ENCODE measurements at regions not wholly inside any gene's neighbourhood (a gene's known extent, or its start where the extent isn't known, plus 50 kb on each side); places are given as distances from the start of the nearest gene placed in this dataset.

GRCh38 chr10:33015761-33016547 lies 57.9 kb upstream of the ITGB1 start:
- Histone ChIP-seq H4K91ac (replicated peaks; ENCODE audit: insufficient read length, low read length) (no peak overlapping the region), H3K14ac (ENCODE audit: insufficient read length) (no peak overlapping the region), H3K9ac (replicated peaks in 1 of 4; ENCODE audit: extremely low read depth in 1 of 4, low read depth in 3 of 4, low read length in 3 of 4) (no peak overlapping the region), H3K79me2 (ENCODE audit: control insufficient read depth in 1 of 2, insufficient read depth in 2 of 2, low read length in 2 of 2) (no peaks in the 10 kb centered on the region), H3K36me3 (ENCODE audit: control insufficient read depth in 2 of 4, insufficient read depth in 4 of 4, low read length in 3 of 4) (no peaks in the 10 kb centered on the region), H3K4me2 (ENCODE audit: insufficient read depth in 1 of 2, low read depth in 2 of 2, low read length in 2 of 2) (no peak overlapping the region), H2AFZ (ENCODE audit: low read length) (no peak overlapping the region), H2BK15ac (ENCODE audit: low read length) (no peak overlapping the region), H3K4ac (replicated peaks; ENCODE audit: insufficient read length, low read depth, low read length) (no peak overlapping the region), H3K18ac (ENCODE audit: extremely low read depth, low read length) (no peak overlapping the region), H3K79me1 (ENCODE audit: low read depth, low read length) (no peaks in the 10 kb centered on the region), H3K23ac (ENCODE audit: insufficient read length) (no peak overlapping the region), H2BK12ac (ENCODE audit: low read depth, low read length) (no peak overlapping the region), H3K9me3 (ENCODE audit: insufficient read depth in 2 of 2, low read depth in 1 of 2, low read length in 1 of 2) (no peaks in the 10 kb centered on the region), H3K56ac (replicated peaks; ENCODE audit: insufficient read length, low read depth, low read length) (no peak overlapping the region), H3K27me3 (replicated peaks in 1 of 4; ENCODE audit: control insufficient read depth in 3 of 4, extremely low read depth in 1 of 4, insufficient read depth in 3 of 4, low read length in 3 of 4) (no peaks in the 10 kb centered on the region), H2BK20ac (ENCODE audit: low read length) (no peak overlapping the region), H3K4me3 (ENCODE audit: extremely low read depth in 1 of 4, insufficient read depth in 2 of 4, low read depth in 3 of 4, low read length in 4 of 4) (no peak overlapping the region), H2BK120ac (replicated peaks; ENCODE audit: low read depth, low read length) (no peak overlapping the region), H4K20me1 (replicated peaks in 1 of 2; ENCODE audit: control insufficient read depth in 1 of 2, insufficient read depth in 2 of 2, low read length in 2 of 2) (no peaks in the 10 kb centered on the region), H3K23me2 (ENCODE audit: low read depth, low read length) (no peaks in the 10 kb centered on the region), H3K4me1 (replicated peaks in 1 of 4; ENCODE audit: control insufficient read depth in 3 of 4, insufficient read depth in 4 of 4, low read length in 3 of 4) (no peaks in the 10 kb centered on the region), H2AK5ac (ENCODE audit: low read depth, low read length) (no peak overlapping the region), H4K5ac (ENCODE audit: insufficient read length, low read depth, low read length) (no peak overlapping the region), H3K27ac (ENCODE audit: low read depth, low read length) (no peak overlapping the region), H4K8ac (ENCODE audit: extremely low read depth, insufficient read depth, low read length) (no peak overlapping the region), H2BK5ac (ENCODE audit: low read depth, low read length) (no peak overlapping the region)
- WGBS, 2 experiments (ENCODE audit: extremely low coverage in 1 of 2, insufficient coverage in 1 of 2, insufficient read length in 1 of 2, insufficient replicate concordance in 2 of 2, low coverage in 1 of 2, low lambda C conversion rate in 2 of 2, missing lambda C conversion rate in 1 of 2): 93% methylated on average over 3 of the region's 3 CpGs; no CpG with 5 or more reads in 1 of the 2 experiments
- TF ChIP-seq, protein P1, sequence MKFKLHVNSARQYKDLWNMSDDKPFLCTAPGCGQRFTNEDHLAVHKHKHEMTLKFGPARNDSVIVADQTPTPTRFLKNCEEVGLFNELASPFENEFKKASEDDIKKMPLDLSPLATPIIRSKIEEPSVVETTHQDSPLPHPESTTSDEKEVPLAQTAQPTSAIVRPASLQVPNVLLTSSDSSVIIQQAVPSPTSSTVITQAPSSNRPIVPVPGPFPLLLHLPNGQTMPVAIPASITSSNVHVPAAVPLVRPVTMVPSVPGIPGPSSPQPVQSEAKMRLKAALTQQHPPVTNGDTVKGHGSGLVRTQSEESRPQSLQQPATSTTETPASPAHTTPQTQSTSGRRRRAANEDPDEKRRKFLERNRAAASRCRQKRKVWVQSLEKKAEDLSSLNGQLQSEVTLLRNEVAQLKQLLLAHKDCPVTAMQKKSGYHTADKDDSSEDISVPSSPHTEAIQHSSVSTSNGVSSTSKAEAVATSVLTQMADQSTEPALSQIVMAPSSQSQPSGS (IDR thresholded peaks at IDR 0.05; ENCODE audit: low read length): no peak
- TF ChIP-seq EP300 (IDR thresholded peaks at IDR 0.05; ENCODE audit: borderline replicate concordance in 1 of 2, low read depth in 2 of 2, low read length in 2 of 2) (no peak), CHD1 (IDR thresholded peaks at IDR 0.05; ENCODE audit: low read depth, low read length) (no peak), SIN3A (conservative IDR thresholded peaks at IDR 0.05 in 1 of 2, IDR thresholded peaks at IDR 0.05 in 1 of 2; ENCODE audit: low read depth in 1 of 2, low read length in 2 of 2) (no peak), ASH2L (IDR thresholded peaks at IDR 0.05; ENCODE audit: low read length) (no peak), MAFK (IDR thresholded peaks at IDR 0.05; ENCODE audit: low read depth, low read length) (no peak), SIX5 (IDR thresholded peaks at IDR 0.05; ENCODE audit: low read depth, low read length) (no peak), EZH2 (IDR thresholded peaks at IDR 0.05; ENCODE audit: low read depth, low read length, severe bottlenecking) (no peak), GTF2F1 (IDR thresholded peaks at IDR 0.05; ENCODE audit: borderline replicate concordance, low read depth, low read length) (no peak), TAF1 (IDR thresholded peaks at IDR 0.05; ENCODE audit: low read depth, low read length) (no peak)
- TF ChIP-seq, protein P2, sequence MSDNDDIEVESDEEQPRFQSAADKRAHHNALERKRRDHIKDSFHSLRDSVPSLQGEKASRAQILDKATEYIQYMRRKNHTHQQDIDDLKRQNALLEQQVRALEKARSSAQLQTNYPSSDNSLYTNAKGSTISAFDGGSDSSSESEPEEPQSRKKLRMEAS (IDR thresholded peaks at IDR 0.05): no peak
- ChIA-PET POLR2A (ENCODE audit: partially characterized antibody) (no interaction called here), CTCF (ENCODE audit: partially characterized antibody) (interaction anchor here (1.3 kb wide), 1 partner anchor 220 kb away, joined by 3 read pairs; no protein-coding TSS in a partner anchor)
- FAIRE-seq (no peak), DNase-seq (ENCODE audit: low read depth in 1 of 2, low spot score in 2 of 2) (no peak)

Data from H1 (cell line).